NCI-H2196 treated with DMSO at 0.1 percent for 48 hours (cell line): ENCODE measurements at regions not wholly inside any gene's neighbourhood (a gene's known extent, or its start where the extent isn't known, plus 50 kb on each side); places are given as distances from the start of the nearest gene placed in this dataset.
"Not testable (repeated sequence)": the region's sequence is repeated elsewhere in the genome, so short reads cannot be mapped to it uniquely, and the experiment has no call there.

Experiments
- DNase-seq: peaks from one replicate; lab custom pipeline; 2025; ENCODE audit not compliant: unreplicated experiment; lab: John Stamatoyannopoulos, UW

- no peak for DNase-seq
Measured at GRCh38 chr20:48146308-48146707, 361.0 kb upstream of the SULF2 start.

- peak; percentile 35 for DNase-seq
Measured at GRCh38 chr20:48143435-48144081, 358.3 kb upstream of the SULF2 start.

GRCh38 chr20:48142516-48142773, 357.2 kb upstream of the SULF2 start:
- no peak for DNase-seq

GRCh38 chr20:48141660-48142515, 356.6 kb upstream of the SULF2 start:
- DNase-seq = no peak

- no peak for DNase-seq
Measured at GRCh38 chr20:48139262-48140041, 354.2 kb upstream of the SULF2 start.

GRCh38 chr20:48132834-48133233, 347.6 kb upstream of the SULF2 start:
- DNase-seq = no peak

GRCh38 chr20:48131581-48131980, 346.3 kb upstream of the SULF2 start:
- no peak for DNase-seq

GRCh38 chr20:48129345-48129942, 344.2 kb upstream of the SULF2 start:
- no peak for DNase-seq

- DNase-seq = no peak
Measured at GRCh38 chr20:48128436-48128835, 343.2 kb upstream of the SULF2 start.

GRCh38 chr20:48127964-48128363, 342.7 kb upstream of the SULF2 start:
- DNase-seq = not testable (repeated sequence)

GRCh38 chr20:48127133-48127532, 341.9 kb upstream of the SULF2 start:
- not testable (repeated sequence) for DNase-seq

- DNase-seq = no peak
Measured at GRCh38 chr20:48126227-48126740, 341.0 kb upstream of the SULF2 start.

- DNase-seq = no peak
Measured at GRCh38 chr20:48124960-48125359, 339.7 kb upstream of the SULF2 start.

- DNase-seq = no peak
Measured at GRCh38 chr20:48124181-48124782, 339.0 kb upstream of the SULF2 start.

- no peak for DNase-seq
Measured at GRCh38 chr20:48120120-48120519, 334.8 kb upstream of the SULF2 start.

- DNase-seq = not testable (repeated sequence)
Measured at GRCh38 chr20:48119389-48119788, 334.1 kb upstream of the SULF2 start.

- no peak for DNase-seq
Measured at GRCh38 chr20:48115502-48115901, 330.2 kb upstream of the SULF2 start.

- no peak for DNase-seq
Measured at GRCh38 chr20:48107560-48107959, 322.3 kb upstream of the SULF2 start.

GRCh38 chr20:48106428-48106827, 321.1 kb upstream of the SULF2 start:
- no peak for DNase-seq

- no peak for DNase-seq
Measured at GRCh38 chr20:48105526-48105925, 320.2 kb upstream of the SULF2 start.
